ENCODE measurements at regions not wholly inside any gene's neighbourhood (a gene's known extent, or its start where the extent isn't known, plus 50 kb on each side); places are given as distances from the start of the nearest gene placed in this dataset.
"Not testable (repeated sequence)": the region's sequence is repeated elsewhere in the genome, so short reads cannot be mapped to it uniquely, and the experiment has no call there.

- DNase-seq (ENCODE audit: low spot score) = not testable (repeated sequence)
Measured at GRCh38 chr2:242109819-242110218, 240.3 kb downstream of the RTP5 start.

GRCh38 chr2:242111954-242112353 is 242.4 kb downstream of the RTP5 start:
- DNase-seq (ENCODE audit: low spot score) = not testable (repeated sequence)

- DNase-seq (ENCODE audit: low spot score) = not testable (repeated sequence)
Measured at GRCh38 chr2:242113492-242113891, 244.0 kb downstream of the RTP5 start.

- DNase-seq (ENCODE audit: low spot score) = not testable (repeated sequence)
Measured at GRCh38 chr2:242116676-242117075, 247.1 kb downstream of the RTP5 start.

- not testable (repeated sequence) for DNase-seq (ENCODE audit: low spot score)
Measured at GRCh38 chr2:242117305-242117704, 247.8 kb downstream of the RTP5 start.

GRCh38 chr2:242119682-242120081 is 250.2 kb downstream of the RTP5 start:
- DNase-seq (ENCODE audit: low spot score) = not testable (repeated sequence)

- not testable (repeated sequence) for DNase-seq (ENCODE audit: low spot score)
Measured at GRCh38 chr2:242130682-242131081, 261.2 kb downstream of the RTP5 start.

GRCh38 chr2:242159921-242160320 is 290.4 kb downstream of the RTP5 start:
- not testable (repeated sequence) for DNase-seq (ENCODE audit: low spot score)

GRCh38 chr2:242165115-242165514 is 295.6 kb downstream of the RTP5 start:
- DNase-seq (ENCODE audit: low spot score) = not testable (repeated sequence)

- DNase-seq (ENCODE audit: low spot score) = not testable (repeated sequence)
Measured at GRCh38 chr2:242171290-242171689, 301.8 kb downstream of the RTP5 start.

Measured in hepatic stellate cell (primary cell).